Skeletal muscle tissue (tissue), 3 donors: ENCODE measurements at regions not wholly inside any gene's neighbourhood (a gene's known extent, or its start where the extent isn't known, plus 50 kb on each side); places are given as distances from the start of the nearest gene placed in this dataset.

Experiments used
- H3K27ac ChIP-seq: one replicate; pipeline ENCODE4 v1.7.0; 2013; ENCODE audit warnings: mild to moderate bottlenecking, low read depth, low read length, inconsistent platforms
- H3K27me3 ChIP-seq, 3 donors: one replicate each; pipeline ENCODE4 v1.7.0; 2013; ENCODE audit warnings: low read length in 3 of 3; ENCODE audit not compliant: control insufficient read depth in 3 of 3, insufficient read depth in 3 of 3
- H3K36me3 ChIP-seq, 3 donors: one replicate each; pipeline ENCODE4 v1.7.0; 2013; ENCODE audit warnings: low read length in 3 of 3; ENCODE audit not compliant: control insufficient read depth in 3 of 3, insufficient read depth in 3 of 3
- H3K4me1 ChIP-seq, 3 donors: one replicate each; pipeline ENCODE4 v1.7.0; 2013; ENCODE audit warnings: low read length in 3 of 3, mild to moderate bottlenecking in 3 of 3; ENCODE audit not compliant: control insufficient read depth in 3 of 3, insufficient read depth in 3 of 3
- H3K4me3 ChIP-seq, 3 donors: one replicate each; pipeline ENCODE4 v1.7.0; 2013; ENCODE audit warnings: low read length in 3 of 3
- H3K9ac ChIP-seq, 3 donors: one replicate each; pipeline ENCODE4 v1.7.0; 2013; ENCODE audit warnings: low read length in 3 of 3, mild to moderate bottlenecking in 3 of 3, moderate library complexity in 2 of 3, low read depth in 1 of 3
- H3K9me3 ChIP-seq, 3 donors: one replicate each; pipeline ENCODE4 v1.7.0; 2013; ENCODE audit warnings: low read length in 3 of 3; ENCODE audit not compliant: control insufficient read depth in 3 of 3
- donor health status: Osteomylitis.

GRCh38 chr13:74675972-74676371 is 541.8 kb upstream of the KLF12 start:
- Histone ChIP-seq H3K36me3 (no peaks in the 10 kb centered on the region), H3K4me3 (no peak overlapping the region), H3K9me3 (no peaks in the 10 kb centered on the region), H3K9ac (no peak overlapping the region), H3K27me3 (no peaks in the 10 kb centered on the region), H3K27ac (no peak overlapping the region), H3K4me1 (no peaks in the 10 kb centered on the region)

- no peak overlapping the region for H3K9ac ChIP-seq
- H3K9me3 ChIP-seq: no peaks in the 10 kb centered on the region
- H3K27me3 ChIP-seq: no peaks in the 10 kb centered on the region
- no peaks in the 10 kb centered on the region for H3K4me1 ChIP-seq
- H3K4me3 ChIP-seq: no peak overlapping the region
- H3K27ac ChIP-seq: no peak overlapping the region
- no peaks in the 10 kb centered on the region for H3K36me3 ChIP-seq
Measured at GRCh38 chr13:74675182-74675581, 541.0 kb upstream of the KLF12 start.

- H3K4me1 ChIP-seq: no peaks in the 10 kb centered on the region
- no peak overlapping the region for H3K27ac ChIP-seq
- H3K27me3 ChIP-seq: no peaks in the 10 kb centered on the region
- no peak overlapping the region for H3K9ac ChIP-seq
- no peaks in the 10 kb centered on the region for H3K9me3 ChIP-seq
- H3K36me3 ChIP-seq: no peaks in the 10 kb centered on the region
- H3K4me3 ChIP-seq: no peak overlapping the region
Measured at GRCh38 chr13:74674720-74675119, 540.5 kb upstream of the KLF12 start.

- no peaks in the 10 kb centered on the region for H3K27me3 ChIP-seq
- H3K9ac ChIP-seq: no peak overlapping the region
- H3K4me3 ChIP-seq: no peak overlapping the region
- no peaks in the 10 kb centered on the region for H3K36me3 ChIP-seq
- no peaks in the 10 kb centered on the region for H3K9me3 ChIP-seq
- no peak overlapping the region for H3K27ac ChIP-seq
- H3K4me1 ChIP-seq: no peaks in the 10 kb centered on the region
Measured at GRCh38 chr13:74669149-74669548, 534.9 kb upstream of the KLF12 start.

- Histone ChIP-seq H3K36me3 (no peaks in the 10 kb centered on the region), H3K4me3 (no peak overlapping the region), H3K4me1 (no peaks in the 10 kb centered on the region), H3K27me3 (no peaks in the 10 kb centered on the region), H3K9ac (no peak overlapping the region), H3K9me3 (no peaks in the 10 kb centered on the region), H3K27ac (no peak overlapping the region)
Measured at GRCh38 chr13:74667656-74668203, 533.5 kb upstream of the KLF12 start.

GRCh38 chr13:74662905-74663304 is 528.7 kb upstream of the KLF12 start:
- Histone ChIP-seq H3K9ac (no peak overlapping the region), H3K9me3 (peaks cover 0 to 4% (median 2%) of the 10 kb centered on the region in 3 donors), H3K4me1 (no peaks in the 10 kb centered on the region), H3K27ac (no peak overlapping the region), H3K4me3 (no peak overlapping the region), H3K36me3 (no peaks in the 10 kb centered on the region), H3K27me3 (no peaks in the 10 kb centered on the region)

GRCh38 chr13:74661851-74662250 is 527.6 kb upstream of the KLF12 start:
- Histone ChIP-seq H3K9me3 (peaks cover 0 to 4% (median 2%) of the 10 kb centered on the region in 3 donors), H3K36me3 (no peaks in the 10 kb centered on the region), H3K4me3 (no peak overlapping the region), H3K27ac (no peak overlapping the region), H3K4me1 (no peaks in the 10 kb centered on the region), H3K27me3 (no peaks in the 10 kb centered on the region), H3K9ac (no peak overlapping the region)

- H3K9me3 ChIP-seq: peaks cover 0 to 4% (median 2%) of the 10 kb centered on the region in 3 donors
- H3K4me3 ChIP-seq: no peak overlapping the region
- no peaks in the 10 kb centered on the region for H3K27me3 ChIP-seq
- no peak overlapping the region for H3K9ac ChIP-seq
- no peaks in the 10 kb centered on the region for H3K36me3 ChIP-seq
- no peaks in the 10 kb centered on the region for H3K4me1 ChIP-seq
- H3K27ac ChIP-seq: no peak overlapping the region
Measured at GRCh38 chr13:74657765-74658164, 523.6 kb upstream of the KLF12 start.

GRCh38 chr13:74651121-74651520 is 516.9 kb upstream of the KLF12 start:
- no peaks in the 10 kb centered on the region for H3K9me3 ChIP-seq
- H3K36me3 ChIP-seq: no peaks in the 10 kb centered on the region

GRCh38 chr13:74647991-74648390 is 513.8 kb upstream of the KLF12 start:
- no peaks in the 10 kb centered on the region for H3K27me3 ChIP-seq
- H3K36me3 ChIP-seq: no peaks in the 10 kb centered on the region
- H3K4me1 ChIP-seq: no peaks in the 10 kb centered on the region
- H3K4me3 ChIP-seq: no peak overlapping the region
- no peak overlapping the region for H3K9ac ChIP-seq
- no peak overlapping the region for H3K27ac ChIP-seq
- H3K9me3 ChIP-seq: no peaks in the 10 kb centered on the region

More at GRCh38 chr13:74651121-74651520, 516.9 kb upstream of the KLF12 start:
- no peak overlapping the region for H3K27ac ChIP-seq
- H3K9ac ChIP-seq: no peak overlapping the region
- H3K4me3 ChIP-seq: no peak overlapping the region
- no peaks in the 10 kb centered on the region for H3K4me1 ChIP-seq
- H3K27me3 ChIP-seq: no peaks in the 10 kb centered on the region

- Histone ChIP-seq H3K4me3 (no peak overlapping the region), H3K36me3 (no peaks in the 10 kb centered on the region), H3K4me1 (no peaks in the 10 kb centered on the region), H3K9me3 (no peaks in the 10 kb centered on the region), H3K27ac (no peak overlapping the region), H3K27me3 (no peaks in the 10 kb centered on the region), H3K9ac (no peak overlapping the region)
Measured at GRCh38 chr13:74647211-74647610, 513.0 kb upstream of the KLF12 start.
